GM19452 (cell line): ENCODE measurements at regions not wholly inside any gene's neighbourhood (a gene's known extent, or its start where the extent isn't known, plus 50 kb on each side); places are given as distances from the start of the nearest gene placed in this dataset.
"Not testable (repeated sequence)": the region's sequence is repeated elsewhere in the genome, so short reads cannot be mapped to it uniquely, and the experiment has no call there.

ENCODE experiments used
- ATAC-seq: cut with Tn5 transposase; IDR thresholded peaks from one replicate; pipeline ENCODE4 v1.9.1; 2021; ENCODE audit not compliant: unreplicated experiment

DNA sequence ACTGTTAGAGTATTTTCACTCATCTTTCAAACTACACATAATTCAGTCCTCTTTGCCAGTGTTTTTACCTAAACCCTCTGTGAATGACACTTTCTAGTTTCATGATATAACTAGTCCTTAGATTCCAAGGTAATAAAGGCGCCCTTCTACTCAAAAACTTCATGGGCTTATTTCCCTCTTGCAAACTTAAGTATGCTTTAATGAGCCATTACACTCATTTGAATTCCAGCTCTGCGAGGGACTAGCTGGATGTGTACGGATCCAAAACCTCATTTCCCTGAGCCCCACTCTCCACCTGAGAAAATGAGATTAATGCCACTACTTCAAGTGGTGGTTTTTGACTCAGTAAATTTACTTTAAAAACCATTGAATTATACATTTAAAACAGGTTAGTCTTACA, 141.1 kb downstream of the NDUFA12 start:
- no peak for ATAC-seq

DNA sequence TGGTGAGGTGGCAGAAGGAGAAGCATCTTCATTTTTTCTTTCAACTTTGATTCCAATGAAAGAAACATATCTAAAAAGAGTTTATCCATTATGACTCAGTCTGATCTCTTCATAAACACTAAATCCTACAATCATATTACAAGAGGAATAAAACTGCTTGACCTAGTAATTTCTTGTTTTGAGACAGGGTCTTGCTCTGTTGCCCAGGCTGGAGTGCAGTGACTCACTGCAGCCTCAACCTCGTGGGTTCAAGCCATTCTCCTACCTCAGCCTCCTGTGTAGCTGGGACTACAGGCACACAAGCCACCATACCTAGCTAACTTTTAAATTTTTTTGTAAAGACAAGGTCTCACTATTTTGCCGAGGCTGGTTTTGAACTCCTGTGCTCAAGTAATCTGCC, 147.2 kb downstream of the NDUFA12 start:
- no peak for ATAC-seq

DNA sequence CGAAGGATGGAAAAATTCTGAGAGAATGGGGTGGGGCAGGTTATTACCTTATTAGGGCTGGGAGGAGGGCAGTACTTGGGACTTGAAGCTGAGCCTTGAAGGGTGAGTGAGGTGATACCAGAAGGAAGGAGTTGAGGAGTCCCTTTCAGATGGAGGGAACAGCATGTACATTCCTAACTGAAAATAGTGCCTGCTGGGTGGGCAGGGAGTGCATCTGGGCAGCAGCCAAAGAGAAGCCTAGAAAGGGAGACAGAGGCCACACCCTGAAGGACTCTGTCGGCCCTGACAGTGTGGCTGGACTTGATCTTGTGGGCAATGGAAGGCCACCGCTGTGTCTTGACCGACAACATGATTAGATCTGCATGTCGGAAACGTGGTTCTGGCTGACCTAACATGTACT, 147.6 kb downstream of the NDUFA12 start:
- ATAC-seq: no peak

DNA sequence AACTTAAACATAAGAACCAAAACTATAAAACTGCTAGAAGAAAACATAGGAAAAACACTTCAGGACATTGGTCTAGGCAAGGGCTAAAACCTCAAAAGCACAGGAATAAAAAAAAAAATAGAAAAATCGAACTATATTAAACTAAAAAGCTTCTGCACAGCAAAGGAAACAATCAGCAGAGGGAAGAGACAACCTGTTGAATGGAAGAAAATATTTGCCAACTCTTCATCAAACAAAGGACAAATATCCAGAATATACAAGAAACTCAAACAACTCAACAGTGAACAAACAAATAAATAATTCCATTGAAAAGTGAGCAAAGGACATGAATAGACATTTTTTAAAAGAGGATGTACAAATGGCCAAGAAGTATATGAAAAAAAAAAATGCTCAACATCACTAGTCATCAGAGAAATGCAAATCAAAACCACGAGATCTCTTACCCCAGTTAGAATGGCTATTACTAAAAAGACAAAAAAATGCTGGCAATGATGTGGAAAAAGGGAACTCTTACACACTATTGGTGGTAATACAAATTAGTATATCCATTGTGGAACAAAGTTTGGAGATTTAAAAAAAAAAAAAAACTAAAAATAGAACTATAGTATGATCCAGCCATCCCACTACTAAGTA, 152.0 kb downstream of the NDUFA12 start:
- ATAC-seq: no peak

DNA sequence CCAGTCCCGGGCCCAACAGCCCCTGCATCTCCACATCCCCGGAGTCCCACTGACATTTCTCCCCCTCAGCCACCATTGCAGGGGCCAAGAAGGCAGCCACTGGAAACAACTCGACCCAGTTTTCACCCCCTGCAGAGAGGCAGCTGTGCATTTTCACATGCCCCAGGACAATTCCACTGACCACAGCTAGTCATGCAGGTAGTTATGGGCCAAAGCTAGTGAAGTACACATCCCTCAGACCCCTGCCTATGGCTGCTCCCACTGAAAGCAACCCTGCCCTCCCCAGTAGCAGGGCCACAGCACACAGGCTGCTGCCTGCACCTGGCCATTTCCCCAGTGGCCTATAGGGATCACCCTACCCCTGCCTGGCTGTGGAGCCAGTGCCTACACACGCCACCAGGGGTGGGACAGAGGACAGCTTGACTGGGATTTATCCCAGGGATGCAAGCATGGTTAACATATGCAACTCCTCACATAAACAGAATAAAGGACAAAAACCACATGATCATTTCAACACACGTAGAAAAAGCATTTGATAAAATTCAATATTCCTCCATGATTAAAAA, 154.0 kb downstream of the NDUFA12 start:
- ATAC-seq: no peak

DNA sequence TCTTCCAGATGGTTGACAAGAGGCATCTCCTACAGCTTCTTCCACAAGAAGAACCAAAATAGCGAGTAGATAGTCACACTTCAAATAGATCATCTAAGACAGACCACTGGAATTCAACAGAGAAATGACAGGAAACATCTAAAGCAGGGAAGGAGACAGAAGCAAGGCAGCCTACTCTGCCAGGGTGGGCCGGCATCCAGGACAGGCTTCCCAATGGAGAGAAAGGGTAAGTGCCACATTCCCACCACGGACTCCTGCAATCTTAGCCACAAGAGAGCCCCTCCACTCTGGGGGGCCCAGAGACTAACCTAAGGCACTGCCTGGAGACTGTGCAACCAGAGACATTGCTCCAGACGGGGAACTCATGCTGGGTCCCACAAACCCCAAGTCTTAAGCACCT, 154.5 kb downstream of the NDUFA12 start:
- no peak for ATAC-seq

DNA sequence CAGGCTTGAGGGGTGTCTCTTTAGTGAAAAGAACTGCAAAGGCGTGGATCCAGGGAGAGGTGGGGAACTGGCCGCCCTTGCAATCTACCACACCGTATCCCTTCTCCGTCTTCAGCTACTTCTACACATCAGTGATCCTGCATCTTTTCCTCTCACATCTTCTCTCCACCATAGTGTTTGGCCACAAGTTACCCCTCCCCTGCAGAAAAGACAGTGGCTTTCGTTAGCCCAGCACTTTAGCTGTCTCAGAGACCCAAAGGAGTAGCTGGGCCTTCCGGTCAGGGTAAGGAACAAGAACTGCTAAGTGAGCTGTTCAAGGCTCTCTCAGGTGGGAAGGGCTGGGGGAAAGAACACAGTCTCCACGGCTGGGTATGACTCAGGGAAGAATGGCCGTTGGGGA, 158.4 kb downstream of the NDUFA12 start:
- ATAC-seq: no peak

DNA sequence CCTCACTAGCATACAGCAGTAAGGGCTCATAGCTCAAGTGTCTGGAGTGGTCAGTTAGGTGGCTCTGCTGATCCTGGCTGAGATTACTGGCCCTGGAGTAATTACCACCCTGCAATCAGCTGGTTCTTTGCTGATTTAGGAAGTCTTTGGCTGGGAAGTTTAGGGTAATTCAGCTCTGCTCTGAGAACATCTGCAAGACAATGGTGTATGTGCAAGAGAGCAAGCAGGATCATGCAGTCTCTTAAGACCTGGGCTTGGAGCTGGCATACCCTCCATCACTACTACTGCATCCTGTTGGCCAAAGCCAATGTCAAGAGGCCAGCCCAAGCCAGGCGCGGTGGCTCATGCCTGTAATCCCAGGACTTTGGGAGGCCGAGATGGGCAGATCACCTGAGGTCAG, 159.0 kb downstream of the NDUFA12 start:
- ATAC-seq: no peak

DNA sequence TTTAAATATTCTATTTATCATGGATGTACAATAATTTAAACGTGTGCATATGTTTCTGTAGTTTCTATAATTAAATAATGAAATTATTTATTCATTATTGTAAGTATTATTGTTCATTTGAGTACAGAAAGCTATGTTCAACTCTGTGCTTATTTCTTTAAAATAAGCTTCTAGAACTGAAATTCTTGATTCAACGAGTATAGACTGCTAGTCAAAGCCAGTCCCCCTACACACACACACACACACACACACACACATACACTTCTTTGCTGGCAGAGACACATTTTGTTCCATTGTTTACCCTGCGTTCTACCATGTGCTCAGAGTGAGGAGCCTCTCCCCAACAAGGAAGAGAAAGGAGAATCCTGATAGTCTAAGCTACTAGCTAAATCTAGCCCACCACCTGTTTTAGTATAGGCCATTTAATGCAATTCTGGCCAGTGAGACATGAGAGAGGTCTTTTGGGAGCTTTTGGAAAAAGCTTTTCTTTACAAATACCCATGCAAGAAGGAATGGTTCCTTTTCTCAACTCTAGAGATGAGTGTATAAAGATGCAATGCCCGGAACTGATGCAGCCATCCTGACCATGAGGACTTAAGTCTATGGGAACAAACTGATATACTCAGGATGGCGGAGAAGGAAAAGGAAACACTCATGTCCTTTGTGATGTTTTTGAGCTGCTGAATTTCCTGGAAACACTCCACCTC, 161.4 kb downstream of the NDUFA12 start:
- ATAC-seq: no peak

DNA sequence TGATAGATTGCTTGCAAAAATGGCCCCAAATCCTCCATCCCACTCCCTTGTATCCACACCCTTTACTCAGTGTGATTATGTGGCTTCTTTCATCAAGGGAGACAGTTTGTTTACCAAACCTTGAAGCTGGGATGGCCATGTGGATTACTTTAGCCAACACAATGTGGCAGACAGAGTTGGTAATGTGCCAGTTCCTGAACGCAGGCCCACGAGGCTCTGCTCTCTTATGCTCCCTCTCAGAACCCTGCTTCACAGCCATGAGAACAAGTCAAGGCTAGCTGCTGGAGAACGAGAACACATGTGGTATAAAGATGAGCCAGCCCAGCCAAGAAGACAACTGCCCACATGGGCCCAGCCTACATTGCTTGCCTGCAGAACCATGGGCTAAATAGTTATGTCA, 162.3 kb downstream of the NDUFA12 start:
- no peak for ATAC-seq

DNA sequence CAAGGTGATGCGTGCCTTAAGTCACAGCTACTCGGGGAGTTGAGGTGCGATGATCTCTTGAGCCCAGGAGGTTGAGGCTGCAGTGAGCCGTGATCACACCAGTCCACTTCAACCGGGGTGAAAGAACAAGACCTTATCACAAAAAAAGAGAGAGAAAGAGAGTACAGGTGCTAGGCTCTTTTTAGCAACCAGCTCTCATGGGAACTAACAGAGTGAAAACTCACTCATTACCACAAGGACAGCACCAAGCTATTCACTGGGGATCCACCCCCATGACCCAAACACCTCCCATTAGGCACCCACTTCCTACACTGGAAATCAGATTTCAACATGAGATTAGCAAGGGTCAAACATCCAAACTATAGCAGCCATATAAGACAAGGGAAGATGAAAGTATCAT, 164.2 kb downstream of the NDUFA12 start:
- peak; percentile 77 for ATAC-seq

DNA sequence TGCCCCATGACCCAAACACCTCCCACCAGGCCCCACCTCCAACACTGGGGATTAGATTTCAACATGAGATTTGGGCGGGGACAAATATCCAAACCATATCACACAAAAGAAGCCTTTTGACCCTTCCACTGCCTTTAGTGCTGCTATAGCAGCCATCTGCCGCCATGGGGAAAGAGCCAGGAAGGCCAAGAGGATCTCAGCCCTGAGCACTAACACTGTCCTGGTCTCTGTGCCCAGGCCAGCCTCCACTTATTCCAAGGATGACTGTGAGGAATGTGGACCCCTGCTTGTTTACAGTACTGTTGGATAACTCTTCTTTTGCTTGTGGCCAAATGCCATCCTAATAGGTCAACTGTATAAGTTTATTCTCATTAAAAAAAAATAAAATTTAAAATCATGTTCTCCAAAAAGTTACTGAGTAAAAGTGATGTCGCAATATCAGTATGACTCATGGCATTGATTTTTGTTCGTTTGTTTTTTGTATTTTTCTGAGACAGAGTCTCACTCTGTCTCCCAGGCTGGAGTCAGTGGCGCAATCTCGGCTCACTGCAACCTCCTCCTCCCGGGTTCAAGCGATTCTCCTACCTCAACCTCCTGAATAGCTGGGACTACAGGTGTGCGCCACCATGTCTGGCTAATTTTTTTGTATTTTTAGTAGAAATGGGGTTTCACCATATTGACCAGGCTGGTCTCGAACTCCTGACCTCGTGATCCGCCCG, 166.4 kb downstream of the NDUFA12 start:
- not testable (repeated sequence) for ATAC-seq

DNA sequence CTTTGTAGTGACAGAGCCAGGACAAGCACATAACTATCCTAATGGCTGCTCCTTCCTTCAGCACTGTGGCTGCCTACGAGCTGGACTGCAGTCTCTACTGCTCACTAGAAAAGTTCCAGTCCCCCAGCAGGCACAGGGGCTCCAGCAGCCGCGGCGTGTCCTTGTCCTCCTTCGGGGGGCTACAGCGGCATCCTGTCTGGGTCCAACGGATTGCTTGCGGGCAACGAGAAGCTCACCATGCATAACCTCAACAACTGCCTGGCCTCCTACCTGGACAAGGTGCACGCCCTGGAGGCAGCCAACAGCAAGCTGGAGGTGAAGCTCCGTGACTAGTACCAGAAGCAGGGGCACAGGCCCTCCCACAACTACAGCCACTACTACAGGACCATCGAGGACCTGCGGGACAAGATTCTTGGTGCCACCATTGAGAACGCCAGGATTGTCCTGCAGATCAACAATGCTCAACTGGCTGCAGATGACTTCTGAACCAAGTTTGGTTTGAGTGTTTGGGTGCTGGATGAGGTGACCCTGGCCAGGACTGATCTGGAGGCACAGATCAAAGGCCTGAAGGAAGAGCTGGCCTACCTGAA, 169.4 kb downstream of the NDUFA12 start:
- ATAC-seq: no peak

DNA sequence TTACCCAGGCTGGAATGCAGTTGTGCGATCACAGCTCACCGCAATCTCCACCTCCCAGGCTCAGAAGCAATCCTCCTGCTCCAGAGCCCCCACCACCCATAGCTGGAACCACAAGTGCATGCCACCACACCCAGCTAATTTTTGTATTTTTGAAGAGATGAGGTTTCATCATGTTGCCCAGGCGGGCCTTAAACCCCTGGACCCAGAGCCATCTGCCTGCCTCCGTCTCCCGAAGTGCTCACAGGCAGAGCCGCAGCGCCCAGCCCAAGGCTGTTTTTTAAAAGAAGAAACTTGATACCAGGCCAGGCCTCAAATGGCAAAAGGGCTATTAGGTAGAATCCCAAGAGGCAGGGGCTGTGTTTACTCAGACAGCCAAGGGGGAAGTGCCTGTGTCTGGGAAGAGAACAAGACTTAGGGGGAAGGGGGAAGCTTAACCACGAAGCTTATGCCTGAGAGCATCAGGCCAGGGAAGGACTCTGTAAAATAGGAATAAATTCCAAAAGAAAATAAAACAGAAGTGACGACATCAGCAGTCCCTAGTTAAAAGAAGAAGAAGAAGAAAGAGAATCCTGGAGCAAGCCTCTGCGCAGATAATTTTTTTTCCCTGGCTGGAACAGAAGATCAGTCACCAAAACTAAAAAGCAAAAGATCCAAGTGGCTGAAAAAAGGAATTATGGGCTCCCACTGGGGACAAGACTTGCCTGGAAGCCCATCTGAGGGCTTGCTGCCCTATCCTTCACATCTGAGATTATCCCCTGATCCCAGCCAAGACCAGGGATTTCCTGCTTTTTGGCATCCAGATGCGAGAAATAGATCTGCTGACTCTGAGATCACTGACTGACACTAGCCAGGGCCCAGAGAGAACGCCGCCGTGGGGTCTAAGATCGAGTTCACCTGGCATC, 170.5 kb downstream of the NDUFA12 start:
- no peak for ATAC-seq

DNA sequence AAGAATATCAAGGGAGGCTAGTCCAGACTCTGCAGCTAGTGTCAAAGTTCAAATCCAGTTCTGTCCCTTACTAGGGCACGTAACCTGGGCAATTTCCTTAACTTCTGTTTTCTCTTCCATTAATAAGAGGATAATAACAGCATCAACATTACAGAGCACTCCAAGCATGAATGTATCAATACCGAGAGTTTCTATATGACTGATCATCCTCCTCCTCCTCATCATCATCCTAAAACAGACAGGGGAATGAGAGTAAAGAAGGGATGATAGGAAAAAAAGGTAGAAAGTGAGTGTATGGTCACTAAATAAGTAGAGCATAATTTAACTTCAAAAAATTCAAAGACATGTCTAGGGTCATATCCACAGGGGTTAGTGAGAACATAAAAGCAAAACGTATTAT, 171.4 kb downstream of the NDUFA12 start:
- no peak for ATAC-seq

DNA sequence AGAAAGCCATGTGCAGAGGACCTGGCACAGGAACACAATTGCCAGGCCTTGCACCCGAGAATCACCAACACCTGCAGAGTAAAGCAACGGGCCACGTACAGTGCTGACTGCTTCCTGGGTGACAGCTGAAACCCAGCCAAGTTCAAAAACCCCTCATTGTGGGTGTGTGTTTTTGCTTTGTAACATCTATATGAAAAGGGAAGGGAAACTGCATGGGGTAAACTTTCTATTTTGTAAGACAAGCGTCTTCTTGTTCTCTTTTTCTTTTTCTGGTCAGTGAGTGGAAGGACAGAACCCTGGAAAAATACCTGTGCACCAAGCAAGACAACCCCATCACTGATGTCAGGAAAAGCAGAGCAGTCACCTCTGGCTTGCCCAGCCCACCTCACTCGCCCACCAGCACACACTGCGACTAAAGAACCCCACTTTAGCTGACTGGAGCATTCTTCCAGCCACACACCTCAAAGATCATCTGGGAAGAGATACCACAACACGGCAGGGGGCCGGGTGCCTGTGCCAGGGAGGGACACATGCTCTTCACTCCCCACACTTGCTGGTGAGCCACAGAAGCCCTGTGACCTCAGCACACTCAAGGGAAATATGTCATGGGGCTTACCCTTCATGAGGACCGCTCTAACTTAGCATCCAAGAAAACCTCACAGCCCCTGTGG, 172.3 kb downstream of the NDUFA12 start:
- peak; percentile 89 for ATAC-seq

DNA sequence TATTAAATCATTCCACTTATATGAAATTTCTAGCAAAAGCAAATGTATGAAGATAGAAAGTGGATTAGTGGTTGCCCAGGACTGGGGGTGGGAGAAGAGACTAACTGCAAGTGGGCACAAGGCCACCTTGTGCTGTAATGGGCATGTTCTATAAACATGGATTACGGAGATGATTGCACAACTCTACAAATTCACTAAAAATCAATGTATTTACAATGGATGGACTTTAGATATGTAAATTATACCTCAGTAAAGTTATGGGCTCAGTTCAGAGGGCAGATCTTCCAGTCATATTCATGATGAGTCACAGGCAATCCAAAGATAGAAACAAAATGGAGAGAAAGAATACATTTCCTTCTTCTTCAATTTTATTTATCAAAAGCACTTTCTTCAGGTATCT, 173.9 kb downstream of the NDUFA12 start:
- ATAC-seq: no peak

DNA sequence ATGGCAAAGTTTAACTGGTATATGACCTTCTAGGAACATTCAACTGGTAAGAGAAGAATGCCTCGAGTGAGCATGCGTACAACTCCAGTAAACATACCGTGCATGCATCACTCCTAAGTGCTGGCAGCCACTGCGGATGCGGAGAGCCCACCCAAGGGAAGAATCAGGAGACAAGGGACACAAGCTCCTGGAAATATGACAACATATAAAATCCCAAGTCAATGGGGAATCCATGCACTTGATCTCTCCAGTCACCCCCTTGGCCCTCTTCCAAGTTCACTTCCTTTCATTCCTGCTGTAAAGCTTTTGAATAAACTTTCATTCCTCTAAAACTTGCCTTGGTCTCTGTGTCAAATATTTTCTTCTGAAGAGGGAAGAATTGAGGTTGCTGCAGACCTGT, 168.7 kb upstream of the TMCC3 start:
- no peak for ATAC-seq

DNA sequence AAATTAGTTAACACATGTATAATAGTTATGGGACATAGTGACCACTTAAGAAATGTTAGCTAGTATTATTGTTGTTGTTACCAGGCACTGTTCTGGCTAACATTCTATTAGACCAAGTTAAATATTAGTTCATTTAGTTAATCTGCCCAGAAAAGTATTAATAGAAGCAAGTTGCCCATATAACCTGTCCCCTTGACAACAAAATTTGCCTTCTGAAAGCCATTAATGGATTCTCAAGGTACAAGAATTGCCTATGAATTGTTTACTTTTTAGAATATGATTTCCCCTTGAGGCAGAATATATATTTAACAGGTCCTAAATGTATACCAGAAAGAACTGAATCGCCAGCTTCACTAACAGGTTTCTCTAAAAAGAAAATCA, 167.3 kb upstream of the TMCC3 start:
- ATAC-seq: peak; percentile 48

DNA sequence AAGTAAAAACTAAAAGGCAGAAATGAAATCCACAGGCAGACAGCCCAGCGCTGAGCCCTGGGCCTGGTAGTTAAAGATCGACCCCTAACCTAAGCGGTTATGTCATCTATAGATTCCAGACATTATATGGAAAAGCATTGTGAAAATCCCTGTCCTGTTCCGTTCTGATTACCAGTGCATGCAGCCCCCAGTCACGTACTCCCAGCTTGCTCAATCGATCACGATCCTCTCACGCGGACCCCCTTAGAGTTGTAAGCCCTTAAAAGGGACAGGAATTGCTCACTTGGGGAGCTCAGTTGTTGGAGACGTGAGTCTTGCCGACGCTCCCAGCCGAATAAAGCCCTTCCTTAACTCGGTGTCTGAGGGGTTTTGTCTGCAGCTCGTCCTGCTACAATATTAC, 166.8 kb upstream of the TMCC3 start:
- not testable (repeated sequence) for ATAC-seq
